ENCODE measurements at regions not wholly inside any gene's neighbourhood (a gene's known extent, or its start where the extent isn't known, plus 50 kb on each side); places are given as distances from the start of the nearest gene placed in this dataset.

GRCh38 chr5:38039091-38039490, 199.2 kb upstream of the GDNF start:
- no peak for FAIRE-seq
- no peak for DNase-seq (ENCODE audit: insufficient read length, low spot score)

DNA sequence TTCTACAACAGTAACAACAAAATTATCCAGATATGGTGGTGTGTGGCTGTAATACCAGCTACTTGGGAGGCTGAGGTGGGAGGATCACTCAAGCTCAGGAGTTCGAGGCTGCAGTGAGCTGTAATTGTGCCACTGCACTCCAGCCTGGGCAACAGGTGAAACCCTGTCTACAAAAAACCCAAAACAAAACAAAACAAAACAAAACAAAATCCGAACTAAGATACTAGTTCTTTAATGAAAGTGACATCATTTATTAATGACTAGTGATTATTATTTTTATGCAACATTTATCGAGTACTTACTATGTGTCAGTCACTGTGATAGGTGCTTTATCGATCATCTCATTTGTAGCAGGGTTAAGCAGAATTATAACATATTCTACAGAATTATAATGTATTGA, 196.9 kb upstream of the GDNF start:
- FAIRE-seq, result no peak
- no peak for DNase-seq (ENCODE audit: insufficient read length, low spot score)

- FAIRE-seq (no peak), DNase-seq (ENCODE audit: insufficient read length, low spot score) (no peak)
Observed at GRCh38 chr5:38032149-38032548, 192.3 kb upstream of the GDNF start.

DNA sequence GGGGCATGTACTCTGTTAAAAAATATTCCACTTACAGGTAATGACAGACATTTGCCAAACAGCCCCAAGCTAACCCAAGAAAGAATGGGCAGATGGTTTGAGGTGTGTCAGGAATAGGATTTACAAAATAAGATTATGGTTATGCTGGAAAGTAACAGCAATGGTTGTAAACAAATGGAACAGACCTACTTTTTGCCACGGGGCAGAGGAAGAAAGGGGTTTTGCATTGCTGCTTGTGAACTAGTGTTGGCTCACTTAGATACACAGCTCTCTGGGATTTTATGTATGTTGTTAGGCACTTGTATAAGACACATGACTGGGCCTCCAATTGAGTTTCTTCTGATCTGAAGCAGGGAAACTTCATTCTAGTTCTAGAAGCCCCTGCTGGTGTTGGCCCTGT, 191.5 kb upstream of the GDNF start:
- DNase-seq (ENCODE audit: insufficient read length, low spot score), result no peak
- FAIRE-seq, result peak; percentile 28

DNA sequence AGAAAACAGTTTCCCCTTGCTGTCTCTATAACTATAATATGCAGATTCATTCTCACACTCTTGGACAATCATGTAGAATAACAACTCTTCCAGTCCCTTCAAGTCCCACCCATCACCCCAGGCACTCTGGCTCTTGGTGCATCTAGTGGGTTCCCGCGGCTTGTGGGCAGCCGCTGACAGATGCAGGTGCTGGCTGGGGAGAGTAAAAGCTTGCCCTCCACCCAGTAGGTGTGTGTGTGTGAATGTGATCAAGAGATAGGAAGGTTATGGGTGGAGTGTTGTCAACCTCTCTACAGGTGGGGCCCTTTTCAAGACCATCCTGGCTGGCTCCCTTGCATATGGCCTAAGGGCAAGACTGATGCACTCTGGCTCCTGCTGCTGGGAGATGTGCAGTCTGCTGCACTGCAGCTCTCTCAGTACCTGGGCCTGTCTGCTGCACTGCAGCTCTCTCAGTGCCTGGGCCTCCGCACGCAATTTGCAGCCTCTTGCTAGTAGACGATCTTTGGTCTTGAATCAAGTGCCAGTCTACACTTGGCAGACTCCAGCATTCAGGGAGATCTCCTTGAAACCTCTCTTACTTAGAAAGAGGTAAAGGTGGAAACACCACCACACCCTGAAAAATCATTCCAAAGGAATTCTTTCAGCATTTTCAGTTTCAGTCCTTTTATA, 189.7 kb upstream of the GDNF start:
- no peak for FAIRE-seq
- DNase-seq (ENCODE audit: insufficient read length, low spot score), result no peak

- DNase-seq (ENCODE audit: insufficient read length, low spot score) (peak; percentile 22), FAIRE-seq (no peak)
Observed at GRCh38 chr5:38023799-38024198, 184.0 kb upstream of the GDNF start.

DNA sequence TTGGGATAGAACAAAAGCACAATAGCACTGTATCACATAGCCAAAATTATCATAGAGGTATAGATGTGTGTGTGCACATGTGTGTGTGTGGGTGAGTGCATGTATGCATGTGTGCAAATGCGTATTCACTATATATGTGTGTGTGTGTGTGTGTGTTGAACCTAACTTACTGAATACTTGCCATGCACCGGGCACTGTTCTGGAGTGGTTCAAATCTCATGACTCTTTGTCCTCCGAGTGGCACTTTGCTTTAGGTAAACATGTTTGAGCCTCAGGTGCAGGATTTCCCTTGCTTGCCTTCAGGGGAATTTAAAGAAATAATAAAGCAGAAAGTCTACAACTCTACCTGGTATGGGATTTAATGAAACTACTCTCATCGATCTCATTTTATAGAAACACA, 183.5 kb upstream of the GDNF start:
- FAIRE-seq (peak; percentile 85), DNase-seq (ENCODE audit: insufficient read length, low spot score) (no peak)

DNA sequence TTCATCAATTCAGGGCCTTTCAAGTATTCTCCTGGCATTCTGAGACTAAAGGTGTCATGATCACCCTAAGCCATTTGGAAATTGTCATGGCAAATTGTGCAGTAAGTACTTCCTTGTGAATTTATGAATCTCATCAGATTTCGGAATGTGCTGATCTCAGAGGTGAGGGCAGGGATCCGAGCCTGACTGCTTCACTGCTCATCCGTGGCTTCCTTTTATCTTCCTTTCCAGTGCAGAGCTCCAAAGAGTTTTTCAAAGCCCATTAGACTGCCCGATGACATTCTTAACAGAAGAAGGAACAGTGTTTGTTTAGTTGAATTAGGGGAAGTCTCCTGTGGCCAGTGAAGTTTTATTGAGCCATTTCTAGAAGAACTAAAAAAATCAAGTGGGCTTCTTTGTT, 182.8 kb upstream of the GDNF start:
- no peak for DNase-seq (ENCODE audit: insufficient read length, low spot score)
- FAIRE-seq, result no peak

GRCh38 chr5:38018016-38018415, 178.2 kb upstream of the GDNF start:
- DNase-seq (ENCODE audit: insufficient read length, low spot score), result no peak
- no peak for FAIRE-seq

GRCh38 chr5:38013107-38013506, 173.3 kb upstream of the GDNF start:
- FAIRE-seq (no peak), DNase-seq (ENCODE audit: insufficient read length, low spot score) (no peak)

- FAIRE-seq, result peak; percentile 31
- DNase-seq (ENCODE audit: insufficient read length, low spot score), result no peak
Observed at GRCh38 chr5:38011668-38012188, 171.9 kb upstream of the GDNF start.

- no peak for FAIRE-seq
- DNase-seq (ENCODE audit: insufficient read length, low spot score), result no peak
Observed at GRCh38 chr5:38009749-38010358, 170.0 kb upstream of the GDNF start.

- DNase-seq (ENCODE audit: insufficient read length, low spot score) (no peak), FAIRE-seq (no peak)
Observed at GRCh38 chr5:38008198-38008597, 168.4 kb upstream of the GDNF start.

DNA sequence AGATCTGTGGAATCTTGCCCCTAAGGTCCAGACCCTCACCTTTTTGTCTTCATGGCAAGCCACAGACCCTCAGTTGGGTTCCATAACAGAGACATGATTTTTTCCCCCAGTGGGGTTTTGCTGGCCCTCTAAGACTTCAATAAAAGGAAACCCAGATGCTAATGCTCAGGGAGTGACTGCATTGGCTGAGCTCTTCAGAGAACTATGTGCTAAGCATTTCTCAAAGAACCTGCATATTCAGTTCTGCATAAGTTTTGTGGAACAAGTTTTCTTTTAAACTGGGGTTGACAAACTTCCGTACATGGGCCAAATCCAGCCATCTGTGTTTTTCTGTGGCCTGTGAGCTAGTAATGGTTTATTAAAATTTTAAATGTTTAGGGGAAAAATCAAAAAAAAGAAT, 159.8 kb upstream of the GDNF start:
- DNase-seq (ENCODE audit: insufficient read length, low spot score) (no peak), FAIRE-seq (no peak)

DNA sequence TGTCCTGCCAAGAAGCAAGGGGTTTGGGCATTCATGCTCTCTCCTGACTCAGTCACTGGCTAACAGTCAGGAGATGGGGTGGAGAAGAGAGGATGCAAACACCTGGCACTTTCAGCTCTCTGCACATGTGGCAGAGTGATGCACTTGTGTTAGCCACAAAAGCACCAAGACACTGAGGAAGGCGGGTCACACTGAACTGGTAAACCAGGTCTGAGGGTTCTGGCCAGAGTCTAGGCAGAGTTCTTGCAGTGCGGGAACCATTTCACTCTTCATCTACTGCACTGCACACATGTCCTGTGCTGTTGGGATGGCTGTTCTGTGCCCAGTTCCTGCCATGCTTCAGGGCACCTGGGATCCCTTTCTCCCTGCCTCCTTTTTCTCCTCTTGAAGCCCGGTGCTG, 157.1 kb upstream of the GDNF start:
- no peak for DNase-seq (ENCODE audit: insufficient read length, low spot score)
- peak; percentile 59 for FAIRE-seq

GRCh38 chr5:37994729-37995128, 154.9 kb upstream of the GDNF start:
- DNase-seq (ENCODE audit: insufficient read length, low spot score) (no peak), FAIRE-seq (no peak)

DNA sequence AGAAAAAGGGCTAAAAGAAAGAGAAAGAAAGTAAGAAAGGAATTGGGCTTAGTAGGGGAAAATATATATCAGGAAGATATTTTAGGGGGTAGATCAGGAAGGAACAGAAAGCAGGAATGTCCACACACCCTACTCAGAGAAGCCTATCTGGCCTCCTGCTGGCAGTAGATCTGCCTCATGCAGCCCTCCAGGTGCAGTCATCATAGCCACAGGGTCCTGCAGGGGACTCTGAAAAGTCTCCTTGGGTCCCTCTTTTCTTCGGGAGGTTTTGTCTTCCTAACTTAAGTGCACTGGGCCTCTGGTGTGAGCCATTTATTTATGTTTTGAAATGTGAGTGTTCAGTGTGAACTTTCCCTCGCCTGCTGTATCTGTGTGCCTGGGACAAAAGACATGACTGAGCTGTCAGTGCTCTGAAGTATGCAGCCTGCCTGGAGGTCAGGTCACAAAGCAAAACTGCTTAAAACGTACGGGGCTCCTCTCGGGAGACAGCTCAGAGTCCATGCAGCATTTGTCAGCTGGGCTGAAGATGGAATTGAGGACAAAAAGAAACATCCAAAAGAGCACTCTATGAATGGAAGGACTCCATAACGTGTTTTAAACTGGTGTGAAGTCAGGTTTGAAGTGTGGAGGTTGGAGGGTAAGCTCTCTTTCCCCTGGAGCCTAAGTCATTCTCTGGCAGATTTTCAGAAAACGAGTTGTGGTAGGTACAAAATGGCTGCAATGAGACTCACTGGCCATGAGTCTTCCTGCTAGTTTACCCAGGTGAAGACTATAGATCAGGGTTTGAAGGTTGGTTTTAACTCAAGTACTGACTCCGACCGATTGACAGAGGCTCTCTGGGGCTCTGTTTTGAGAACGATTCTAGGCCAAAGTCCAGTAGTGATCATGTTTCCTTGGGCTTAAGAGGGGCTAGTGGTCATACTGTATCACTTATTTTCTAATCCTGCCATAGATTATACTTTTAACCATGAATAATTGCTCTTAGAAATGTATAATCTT, 151.8 kb upstream of the GDNF start:
- FAIRE-seq, result peak; percentile 54
- no peak for DNase-seq (ENCODE audit: insufficient read length, low spot score)

GRCh38 chr5:37989884-37990283, 150.0 kb upstream of the GDNF start:
- no peak for DNase-seq (ENCODE audit: insufficient read length, low spot score)

DNA sequence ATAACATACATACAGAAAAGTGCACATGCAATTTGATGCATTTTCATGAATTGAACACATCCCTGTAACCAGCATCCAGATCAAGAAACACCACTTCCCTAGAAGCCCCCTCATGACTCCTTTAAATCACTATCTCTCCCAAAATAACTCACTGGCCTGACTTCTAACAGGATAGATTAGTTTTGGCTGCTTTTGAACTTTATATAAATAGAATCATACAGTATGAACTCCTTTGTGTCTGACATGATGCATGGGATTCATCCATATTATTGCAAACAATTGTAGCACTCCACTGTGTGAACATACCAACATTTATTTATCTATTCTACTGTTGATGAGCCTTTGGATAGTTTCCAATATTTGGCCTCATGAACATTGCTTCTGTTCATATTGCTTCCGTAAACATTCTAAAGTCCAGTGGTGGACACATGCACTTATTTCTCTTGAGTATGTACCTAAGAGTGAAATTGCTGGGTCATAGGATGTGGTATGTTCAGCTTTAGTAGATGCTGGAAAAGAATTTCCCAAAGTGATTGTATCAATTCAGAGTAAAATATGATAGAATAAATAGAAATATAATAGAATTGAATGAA, 148.7 kb upstream of the GDNF start:
- DNase-seq (ENCODE audit: insufficient read length, low spot score) (no peak), FAIRE-seq (no peak)

More at GRCh38 chr5:37989884-37990283, 150.0 kb upstream of the GDNF start:
- FAIRE-seq, result no peak

- DNase-seq (ENCODE audit: insufficient read length, low spot score), result no peak
- no peak for FAIRE-seq
Observed at GRCh38 chr5:37984300-37984699, 144.5 kb upstream of the GDNF start.

GRCh38 chr5:37983463-37983862, 143.6 kb upstream of the GDNF start:
- FAIRE-seq, result no peak
- no peak for DNase-seq (ENCODE audit: insufficient read length, low spot score)

All from HTR-8/SVneo (cell line).